IMR-90 (cell line): ENCODE measurements at regions not wholly inside any gene's neighbourhood (a gene's known extent, or its start where the extent isn't known, plus 50 kb on each side); places are given as distances from the start of the nearest gene placed in this dataset.

ENCODE experiments used
- BHLHE40 ChIP-seq: fragments of 150-350 bp; IDR thresholded peaks from 2 replicates; pipeline ENCODE4 v1.6.1; 2016; ENCODE audit warnings: mild to moderate bottlenecking, low read depth, low read length
- ELK1 ChIP-seq: fragments of 150-350 bp; IDR thresholded peaks from 2 replicates; pipeline ENCODE4 v1.6.1; 2016; ENCODE audit warnings: low read depth, mild to moderate bottlenecking, low read length, moderate library complexity, borderline replicate concordance
- MAFK ChIP-seq: IDR thresholded peaks from 2 replicates; pipeline ENCODE4 v1.6.1; 2012; ENCODE audit warnings: low read depth, low read length, improper control_type of control experiment
- MAZ ChIP-seq: IDR thresholded peaks from 2 replicates; pipeline ENCODE4 v1.6.1; 2012; ENCODE audit warnings: low read depth, mild to moderate bottlenecking, low read length, improper control_type of control experiment, moderate library complexity, borderline replicate concordance
- NFE2L2 ChIP-seq: fragments of 150-350 bp; IDR thresholded peaks from 2 replicates; pipeline ENCODE4 v1.6.1; 2016; ENCODE audit warnings: low read depth, mild to moderate bottlenecking, low read length
- POLR2A ChIP-seq: IDR thresholded peaks from 2 replicates; pipeline ENCODE4 v1.6.1; 2012; ENCODE audit warnings: mild to moderate bottlenecking, low read depth, low read length
- TF ChIP-seq, protein P1 (sequence below): conservative IDR thresholded peaks from 2 replicates; pipeline ENCODE4 v1.5.1; 2012; ENCODE audit warnings: mild to moderate bottlenecking, low read depth, low read length, improper control_type of control experiment
- TF ChIP-seq, protein P2 (sequence below): fragments of 150-350 bp; IDR thresholded peaks from 2 replicates; pipeline ENCODE4 v1.6.1; 2017; ENCODE audit warnings: mild to moderate bottlenecking, antibody characterized with exemption, low read length, low read depth

GRCh38 chr7:17490825-17491224 lies 192.4 kb downstream of the AHR start:
- TF ChIP-seq, protein P1, sequence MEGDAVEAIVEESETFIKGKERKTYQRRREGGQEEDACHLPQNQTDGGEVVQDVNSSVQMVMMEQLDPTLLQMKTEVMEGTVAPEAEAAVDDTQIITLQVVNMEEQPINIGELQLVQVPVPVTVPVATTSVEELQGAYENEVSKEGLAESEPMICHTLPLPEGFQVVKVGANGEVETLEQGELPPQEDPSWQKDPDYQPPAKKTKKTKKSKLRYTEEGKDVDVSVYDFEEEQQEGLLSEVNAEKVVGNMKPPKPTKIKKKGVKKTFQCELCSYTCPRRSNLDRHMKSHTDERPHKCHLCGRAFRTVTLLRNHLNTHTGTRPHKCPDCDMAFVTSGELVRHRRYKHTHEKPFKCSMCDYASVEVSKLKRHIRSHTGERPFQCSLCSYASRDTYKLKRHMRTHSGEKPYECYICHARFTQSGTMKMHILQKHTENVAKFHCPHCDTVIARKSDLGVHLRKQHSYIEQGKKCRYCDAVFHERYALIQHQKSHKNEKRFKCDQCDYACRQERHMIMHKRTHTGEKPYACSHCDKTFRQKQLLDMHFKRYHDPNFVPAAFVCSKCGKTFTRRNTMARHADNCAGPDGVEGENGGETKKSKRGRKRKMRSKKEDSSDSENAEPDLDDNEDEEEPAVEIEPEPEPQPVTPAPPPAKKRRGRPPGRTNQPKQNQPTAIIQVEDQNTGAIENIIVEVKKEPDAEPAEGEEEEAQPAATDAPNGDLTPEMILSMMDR, result no peak
- TF ChIP-seq, protein P2, sequence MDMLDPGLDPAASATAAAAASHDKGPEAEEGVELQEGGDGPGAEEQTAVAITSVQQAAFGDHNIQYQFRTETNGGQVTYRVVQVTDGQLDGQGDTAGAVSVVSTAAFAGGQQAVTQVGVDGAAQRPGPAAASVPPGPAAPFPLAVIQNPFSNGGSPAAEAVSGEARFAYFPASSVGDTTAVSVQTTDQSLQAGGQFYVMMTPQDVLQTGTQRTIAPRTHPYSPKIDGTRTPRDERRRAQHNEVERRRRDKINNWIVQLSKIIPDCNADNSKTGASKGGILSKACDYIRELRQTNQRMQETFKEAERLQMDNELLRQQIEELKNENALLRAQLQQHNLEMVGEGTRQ, result no peak
- TF ChIP-seq BHLHE40 (no peak), MAZ (no peak), POLR2A (no peak), NFE2L2 (no peak), ELK1 (no peak), MAFK (no peak)
